Keratinocyte (primary cell): ENCODE measurements at regions not wholly inside any gene's neighbourhood (a gene's known extent, or its start where the extent isn't known, plus 50 kb on each side); places are given as distances from the start of the nearest gene placed in this dataset.

Source experiments
- DNase-seq: peaks from one replicate; pipeline ENCODE4 v3.0.0-alpha.2; 2011; ENCODE audit warnings: low read depth, missing footprints, low spot score
- FAIRE-seq: peaks from 2 replicates; lab custom pipeline; 2011; peaks lifted over from hg19 to GRCh38; lab: Jason Lieb, UNC
- H2AFZ ChIP-seq: 2 replicates; pipeline ENCODE4 v1.6.0; 2012; ENCODE audit warnings: low read length, control low read depth, inconsistent platforms; ENCODE audit not compliant: control insufficient read depth
- H3K27ac ChIP-seq: 2 replicates; pipeline ENCODE4 v1.5.1; 2011; ENCODE audit warnings: low read length; ENCODE audit not compliant: control insufficient read depth, insufficient read depth
- H3K27me3 ChIP-seq: 3 replicates; pipeline ENCODE4 v1.6.0; 2011; ENCODE audit warnings: low read length; ENCODE audit not compliant: control insufficient read depth, insufficient read depth; ENCODE audit errors: extremely low read depth
- H3K36me3 ChIP-seq, 2 experiments: 2 replicates in 1 of 2; 3 replicates in 1 of 2; pipeline ENCODE4 v1.5.1; 2011; ENCODE audit warnings: low read length in 2 of 2, mild to moderate bottlenecking in 1 of 2; ENCODE audit not compliant: control insufficient read depth in 2 of 2, insufficient read depth in 2 of 2; ENCODE audit errors: extremely low read depth in 1 of 2
- H3K4me1 ChIP-seq: 3 replicates; pipeline ENCODE4 v1.5.1; 2011; ENCODE audit warnings: low read length; ENCODE audit not compliant: control insufficient read depth, insufficient read depth; ENCODE audit errors: extremely low read depth
- H3K4me2 ChIP-seq: 3 replicates; pipeline ENCODE4 v1.6.0; 2011; ENCODE audit warnings: low read depth, low read length; ENCODE audit not compliant: control insufficient read depth, insufficient read depth; ENCODE audit errors: extremely low read depth
- H3K4me3 ChIP-seq, 3 experiments: fragments of 200-600 bp in 1 of 3; sonication (generic) in 1 of 3; 2 replicates in 2 of 3; 3 replicates in 1 of 3; pipeline ENCODE4 v1.5.1; 2011 to 2016; ENCODE audit warnings: low read length in 3 of 3, mild to moderate bottlenecking in 3 of 3, control low read depth in 2 of 3, inconsistent platforms in 1 of 3, low read depth in 1 of 3, mixed read lengths in 1 of 3, mixed run types in 1 of 3, moderate library complexity in 1 of 3; ENCODE audit not compliant: control insufficient read depth in 2 of 3, insufficient read depth in 2 of 3; ENCODE audit errors: extremely low read depth in 1 of 3
- H3K79me2 ChIP-seq: 2 replicates; pipeline ENCODE4 v1.6.0; 2012; ENCODE audit warnings: low read length; ENCODE audit not compliant: control insufficient read depth, insufficient read depth
- H3K9ac ChIP-seq: 3 replicates; pipeline ENCODE4 v1.6.0; 2011; ENCODE audit warnings: low read length; ENCODE audit not compliant: control insufficient read depth, insufficient read depth; ENCODE audit errors: extremely low read depth
- H3K9me1 ChIP-seq: 3 replicates; pipeline ENCODE4 v1.6.0; 2011; ENCODE audit warnings: low read length; ENCODE audit not compliant: control insufficient read depth, insufficient read depth; ENCODE audit errors: extremely low read depth
- H3K9me3 ChIP-seq: 2 replicates; pipeline ENCODE4 v1.5.1; 2012; ENCODE audit warnings: low read depth, low read length; ENCODE audit not compliant: control insufficient read depth
- H4K20me1 ChIP-seq: 3 replicates; pipeline ENCODE4 v1.6.0; 2011; ENCODE audit warnings: low read length; ENCODE audit not compliant: control insufficient read depth, insufficient read depth; ENCODE audit errors: extremely low read depth
- EZH2 ChIP-seq: IDR thresholded peaks from one replicate; pipeline ENCODE4 v1.6.1; 2012; ENCODE audit warnings: inconsistent platforms, mild to moderate bottlenecking, low read length, moderate library complexity
- dilution Hi-C: fragments of 300-500 bp; cut with MboI; formaldehyde crosslinking; loops from one replicate; pipeline ENCODE4 v1.7.0; 2020; ENCODE audit warnings: low sequenced_read_pairs; ENCODE audit not compliant: extremely low pct_ligation_motif_present
- TF ChIP-seq, protein P1 (sequence below), 3 experiments: IDR thresholded peaks in 1 of 3; conservative IDR thresholded peaks in 1 of 3; optimal IDR thresholded peaks in 1 of 3; 2 replicates in 2 of 3; 3 replicates in 1 of 3; pipeline versions ENCODE3 to v1.5.1; 2011; ENCODE audit warnings: low read length in 3 of 3, mild to moderate bottlenecking in 3 of 3, moderate library complexity in 2 of 3, control low read depth in 1 of 3, inconsistent platforms in 1 of 3; ENCODE audit not compliant: insufficient read depth in 2 of 3; ENCODE audit errors: extremely low read depth in 1 of 3

DNA sequence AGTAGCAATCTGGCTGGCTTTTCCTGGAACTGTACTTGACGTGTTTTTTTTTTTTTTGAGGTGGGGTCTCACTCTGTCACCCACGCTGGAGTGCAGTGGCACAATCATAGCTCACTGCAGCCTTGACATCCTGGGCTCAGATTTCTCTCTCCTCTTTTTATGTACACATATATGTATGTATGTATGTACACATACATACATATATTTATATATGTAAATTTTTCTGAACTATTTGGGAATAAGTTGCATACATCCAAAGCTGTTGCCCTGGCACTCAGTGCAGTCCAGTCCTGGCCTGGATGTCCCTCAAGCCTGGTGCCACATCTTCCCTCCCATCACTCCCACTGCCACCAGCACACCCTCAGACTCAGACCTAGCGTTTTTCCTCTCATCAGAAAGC, 89.0 kb upstream of the SHISA3 start:
- Histone ChIP-seq H3K79me2 (no peaks in the 10 kb centered on the region), H3K27me3 (no peaks in the 10 kb centered on the region), H3K27ac (no peak overlapping the region), H3K36me3 (no peaks in the 10 kb centered on the region), H3K9me1 (no peaks in the 10 kb centered on the region), H3K4me1 (no peaks in the 10 kb centered on the region), H2AFZ (no peak overlapping the region), H3K4me2 (no peak overlapping the region), H3K9me3 (peaks cover 2% of the 10 kb centered on the region), H3K4me3 (no peak overlapping the region), H4K20me1 (no peaks in the 10 kb centered on the region), H3K9ac (no peak overlapping the region)
- FAIRE-seq (no peak), DNase-seq (no peak)
- TF ChIP-seq, protein P1, sequence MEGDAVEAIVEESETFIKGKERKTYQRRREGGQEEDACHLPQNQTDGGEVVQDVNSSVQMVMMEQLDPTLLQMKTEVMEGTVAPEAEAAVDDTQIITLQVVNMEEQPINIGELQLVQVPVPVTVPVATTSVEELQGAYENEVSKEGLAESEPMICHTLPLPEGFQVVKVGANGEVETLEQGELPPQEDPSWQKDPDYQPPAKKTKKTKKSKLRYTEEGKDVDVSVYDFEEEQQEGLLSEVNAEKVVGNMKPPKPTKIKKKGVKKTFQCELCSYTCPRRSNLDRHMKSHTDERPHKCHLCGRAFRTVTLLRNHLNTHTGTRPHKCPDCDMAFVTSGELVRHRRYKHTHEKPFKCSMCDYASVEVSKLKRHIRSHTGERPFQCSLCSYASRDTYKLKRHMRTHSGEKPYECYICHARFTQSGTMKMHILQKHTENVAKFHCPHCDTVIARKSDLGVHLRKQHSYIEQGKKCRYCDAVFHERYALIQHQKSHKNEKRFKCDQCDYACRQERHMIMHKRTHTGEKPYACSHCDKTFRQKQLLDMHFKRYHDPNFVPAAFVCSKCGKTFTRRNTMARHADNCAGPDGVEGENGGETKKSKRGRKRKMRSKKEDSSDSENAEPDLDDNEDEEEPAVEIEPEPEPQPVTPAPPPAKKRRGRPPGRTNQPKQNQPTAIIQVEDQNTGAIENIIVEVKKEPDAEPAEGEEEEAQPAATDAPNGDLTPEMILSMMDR (optimal IDR thresholded peaks at IDR 0.05 in 1 of 3, IDR thresholded peaks at IDR 0.05 in 1 of 3, conservative IDR thresholded peaks at IDR 0.05 in 1 of 3; ENCODE audit: extremely low read depth in 1 of 3, insufficient read depth in 2 of 3, low read length in 3 of 3), result no peak
- no peak for TF ChIP-seq EZH2
- dilution Hi-C loops, result no loop called here

DNA sequence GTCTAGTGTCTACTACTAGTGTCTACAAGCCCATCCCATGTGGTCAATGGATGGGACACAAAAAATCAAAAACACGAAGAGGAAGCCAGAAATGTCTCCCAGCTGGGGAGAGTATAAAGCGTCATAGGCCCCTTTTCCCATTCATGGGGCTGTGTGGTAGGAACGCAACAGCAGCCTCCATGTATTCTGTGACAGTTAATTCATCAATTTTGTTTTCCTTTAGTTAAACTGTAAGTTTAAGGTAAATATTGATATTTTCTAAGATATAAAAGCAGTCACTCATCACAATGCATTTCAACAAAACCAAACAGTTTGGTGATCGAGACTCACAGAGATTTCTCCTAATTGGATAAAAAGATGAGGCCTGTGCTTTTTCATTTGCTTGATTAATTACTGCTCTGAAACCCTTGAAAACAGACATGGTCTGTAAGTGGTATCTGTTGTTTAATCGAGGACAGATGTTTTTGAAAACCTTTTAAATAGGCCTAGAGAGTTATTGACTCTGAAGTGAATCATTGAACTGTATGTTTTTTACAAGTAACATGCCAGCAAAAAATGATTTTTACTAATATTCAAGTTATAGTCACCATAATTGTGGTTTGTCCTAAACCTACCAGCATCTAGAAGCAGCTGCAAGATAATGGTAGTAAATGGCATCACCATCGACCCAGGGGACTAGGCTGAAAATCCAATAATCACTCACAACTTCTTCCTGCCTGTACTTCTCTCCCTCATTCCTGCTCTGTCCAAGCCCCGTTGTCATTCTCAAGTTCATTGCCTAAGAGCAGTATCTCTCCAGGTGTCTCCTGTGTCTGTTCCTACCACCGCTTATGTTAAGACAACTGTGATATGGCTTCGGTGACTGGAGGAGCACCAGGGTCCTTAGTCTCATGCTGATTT, 87.7 kb upstream of the SHISA3 start:
- no peak overlapping the region for H3K27ac ChIP-seq
- H3K9ac ChIP-seq, result no peak overlapping the region
- H3K79me2 ChIP-seq, result no peaks in the 10 kb centered on the region
- no peak overlapping the region for H3K4me3 ChIP-seq
- H3K9me1 ChIP-seq, result no peaks in the 10 kb centered on the region
- peaks cover 2% of the 10 kb centered on the region for H3K9me3 ChIP-seq
- no peak overlapping the region for H2AFZ ChIP-seq
- no peak for FAIRE-seq
- H4K20me1 ChIP-seq, result no peaks in the 10 kb centered on the region
- no peak for DNase-seq
- H3K36me3 ChIP-seq, result no peaks in the 10 kb centered on the region
- dilution Hi-C loops, result no loop called here
- TF ChIP-seq EZH2, result no peak
- TF ChIP-seq, protein P1 (optimal IDR thresholded peaks at IDR 0.05 in 1 of 3, IDR thresholded peaks at IDR 0.05 in 1 of 3, conservative IDR thresholded peaks at IDR 0.05 in 1 of 3; ENCODE audit: extremely low read depth in 1 of 3, insufficient read depth in 2 of 3, low read length in 3 of 3), result no peak
- H3K4me1 ChIP-seq, result no peaks in the 10 kb centered on the region
- no peak overlapping the region for H3K4me2 ChIP-seq
- H3K27me3 ChIP-seq, result no peaks in the 10 kb centered on the region
